Heart left ventricle (tissue), 13 donors: ENCODE measurements at regions not wholly inside any gene's neighbourhood (a gene's known extent, or its start where the extent isn't known, plus 50 kb on each side); places are given as distances from the start of the nearest gene placed in this dataset.

ENCODE experiments used
- POLR2A ChIP-seq, 2 donors: fragments of 450-650 bp; IDR thresholded peaks; one replicate each; pipeline ENCODE4 v1.6.1; 2017; ENCODE audit warnings: antibody characterized with exemption in 2 of 2, mild to moderate bottlenecking in 2 of 2, moderate library complexity in 2 of 2
- TF ChIP-seq, protein P1 (sequence below), 12 donors: fragments of 200-600 bp; sonication (generic) in 4 of 12; IDR thresholded peaks; one replicate each; pipeline versions ENCODE4 v1.5.0 to v1.8.0; 2018 to 2022; ENCODE audit warnings: antibody characterized with exemption in 12 of 12, mild to moderate bottlenecking in 5 of 12
- donor health status: ischemic (EF 13 %, LVEDD 7.1; RV severe dilation, severe dysfunction).
- donor health status: DM: no; HTN: yes; CAD: no.
- donor health status: DM: no; HTN: no; CAD: no.
- donor health status: ischemic (EF 25% LVEDD 6.9; RV normal size, moderate dysfunction).
- donor health status: ischemic (EF 25% LVEDD 5.7; RV mildly dilated, moderate dysfunction).
- donor health status: ischemic (EF 35%, LVEDD 5.7; RV mildly dilated, moderate dysfunction).
- donor health status: nonischemic (EF 11% LVEDD 7.7; RV severe dilation, severe dysfunction).
- donor health status: DM: yes; HTN: yes; CAD: no.
- donor health status: PGD.
- donor health status: ischemic (EF 29% LVEDD 5.4; RV normal size, mild dysfunction).
- donor health status: nonischemic (EF 23%, LVEDD 6.1; RV moderate dilation, normal function).

GRCh38 chr17:45664921-45665320 lies 119.2 kb upstream of the CRHR1 start:
- TF ChIP-seq, protein P1, sequence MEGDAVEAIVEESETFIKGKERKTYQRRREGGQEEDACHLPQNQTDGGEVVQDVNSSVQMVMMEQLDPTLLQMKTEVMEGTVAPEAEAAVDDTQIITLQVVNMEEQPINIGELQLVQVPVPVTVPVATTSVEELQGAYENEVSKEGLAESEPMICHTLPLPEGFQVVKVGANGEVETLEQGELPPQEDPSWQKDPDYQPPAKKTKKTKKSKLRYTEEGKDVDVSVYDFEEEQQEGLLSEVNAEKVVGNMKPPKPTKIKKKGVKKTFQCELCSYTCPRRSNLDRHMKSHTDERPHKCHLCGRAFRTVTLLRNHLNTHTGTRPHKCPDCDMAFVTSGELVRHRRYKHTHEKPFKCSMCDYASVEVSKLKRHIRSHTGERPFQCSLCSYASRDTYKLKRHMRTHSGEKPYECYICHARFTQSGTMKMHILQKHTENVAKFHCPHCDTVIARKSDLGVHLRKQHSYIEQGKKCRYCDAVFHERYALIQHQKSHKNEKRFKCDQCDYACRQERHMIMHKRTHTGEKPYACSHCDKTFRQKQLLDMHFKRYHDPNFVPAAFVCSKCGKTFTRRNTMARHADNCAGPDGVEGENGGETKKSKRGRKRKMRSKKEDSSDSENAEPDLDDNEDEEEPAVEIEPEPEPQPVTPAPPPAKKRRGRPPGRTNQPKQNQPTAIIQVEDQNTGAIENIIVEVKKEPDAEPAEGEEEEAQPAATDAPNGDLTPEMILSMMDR (IDR thresholded peaks at IDR 0.05), result no peak
- TF ChIP-seq POLR2A (IDR thresholded peaks at IDR 0.05), result no peak
